WERI-Rb-1 (cell line): ENCODE measurements at regions not wholly inside any gene's neighbourhood (a gene's known extent, or its start where the extent isn't known, plus 50 kb on each side); places are given as distances from the start of the nearest gene placed in this dataset.

Experiments used
- DNase-seq: peaks from one replicate; pipeline ENCODE4 v3.0.0-alpha.2; 2020
- H3K27ac ChIP-seq: fragments of 250-450 bp; sonication (Bioruptor Pico); 2 replicates; pipeline ENCODE4 v1.5.1; 2020; ENCODE audit warnings: mild to moderate bottlenecking, moderate library complexity
- H3K27me3 ChIP-seq: fragments of 250-450 bp; sonication (Bioruptor Pico); 2 replicates; pipeline ENCODE4 v1.5.1; 2021; ENCODE audit warnings: mild to moderate bottlenecking, low read depth, moderate library complexity; ENCODE audit not compliant: insufficient read depth, severe bottlenecking
- H3K36me3 ChIP-seq: fragments of 250-450 bp; sonication (Bioruptor Pico); 2 replicates; pipeline ENCODE4 v1.5.1; 2020; ENCODE audit warnings: mild to moderate bottlenecking, moderate library complexity
- H3K4me3 ChIP-seq: 2 replicates; pipeline ENCODE4 v1.5.1; 2011; ENCODE audit warnings: low read depth, mild to moderate bottlenecking, control low read depth, low read length
- H3K9me3 ChIP-seq: fragments of 250-450 bp; sonication (Bioruptor Pico); 2 replicates; pipeline ENCODE4 v1.5.1; 2021; ENCODE audit warnings: mild to moderate bottlenecking, moderate library complexity; ENCODE audit not compliant: severe bottlenecking
- TF ChIP-seq, protein P1 (sequence below): IDR thresholded peaks from 2 replicates; pipeline ENCODE4 v1.5.1; 2011; ENCODE audit warnings: low read depth, mild to moderate bottlenecking, control low read depth, inconsistent platforms, low read length

DNA sequence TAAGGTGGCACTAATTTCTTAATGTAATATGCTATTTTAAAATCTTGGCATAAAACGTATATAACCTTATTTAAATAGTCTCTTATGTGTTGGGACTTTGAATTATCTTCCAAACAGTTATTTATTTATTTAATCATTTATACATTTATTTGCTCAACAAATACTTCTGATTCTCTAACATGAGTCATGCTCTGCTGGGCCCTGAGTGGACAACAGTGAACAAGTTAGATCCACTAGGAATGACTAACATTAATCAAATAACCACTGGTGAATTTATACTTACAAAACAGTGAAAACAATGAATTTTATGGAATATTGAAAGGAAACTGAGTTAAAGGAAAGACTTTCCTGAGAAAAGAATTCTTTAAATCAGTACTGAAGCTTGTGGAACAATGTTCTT is 1257.2 kb upstream of the CHAC2 start:
- Histone ChIP-seq H3K27me3 (no peaks in the 10 kb centered on the region), H3K36me3 (no peaks in the 10 kb centered on the region), H3K4me3 (no peak overlapping the region), H3K9me3 (no peaks in the 10 kb centered on the region), H3K27ac (no peak overlapping the region)
- no peak for DNase-seq
- TF ChIP-seq, protein P1, sequence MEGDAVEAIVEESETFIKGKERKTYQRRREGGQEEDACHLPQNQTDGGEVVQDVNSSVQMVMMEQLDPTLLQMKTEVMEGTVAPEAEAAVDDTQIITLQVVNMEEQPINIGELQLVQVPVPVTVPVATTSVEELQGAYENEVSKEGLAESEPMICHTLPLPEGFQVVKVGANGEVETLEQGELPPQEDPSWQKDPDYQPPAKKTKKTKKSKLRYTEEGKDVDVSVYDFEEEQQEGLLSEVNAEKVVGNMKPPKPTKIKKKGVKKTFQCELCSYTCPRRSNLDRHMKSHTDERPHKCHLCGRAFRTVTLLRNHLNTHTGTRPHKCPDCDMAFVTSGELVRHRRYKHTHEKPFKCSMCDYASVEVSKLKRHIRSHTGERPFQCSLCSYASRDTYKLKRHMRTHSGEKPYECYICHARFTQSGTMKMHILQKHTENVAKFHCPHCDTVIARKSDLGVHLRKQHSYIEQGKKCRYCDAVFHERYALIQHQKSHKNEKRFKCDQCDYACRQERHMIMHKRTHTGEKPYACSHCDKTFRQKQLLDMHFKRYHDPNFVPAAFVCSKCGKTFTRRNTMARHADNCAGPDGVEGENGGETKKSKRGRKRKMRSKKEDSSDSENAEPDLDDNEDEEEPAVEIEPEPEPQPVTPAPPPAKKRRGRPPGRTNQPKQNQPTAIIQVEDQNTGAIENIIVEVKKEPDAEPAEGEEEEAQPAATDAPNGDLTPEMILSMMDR, result no peak

DNA sequence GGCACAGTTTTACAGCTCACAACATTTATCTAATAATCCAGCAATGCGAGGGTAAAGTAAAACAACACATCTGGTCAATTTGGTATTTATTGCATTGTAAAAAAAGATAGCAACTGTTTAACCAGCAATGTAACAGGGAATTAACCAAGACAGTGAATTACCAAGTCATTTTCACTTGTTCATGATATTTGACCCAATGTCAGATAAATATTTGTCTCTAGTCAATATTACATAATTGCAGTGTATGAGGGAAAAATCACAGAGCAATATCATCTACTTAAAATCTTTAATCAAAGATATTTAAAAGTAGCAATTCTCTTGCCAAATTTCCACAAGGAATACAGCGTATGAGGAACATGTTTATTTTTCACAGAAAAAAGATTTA is 1265.1 kb upstream of the CHAC2 start:
- no peak for DNase-seq
- TF ChIP-seq, protein P1, result no peak
- Histone ChIP-seq H3K36me3 (no peaks in the 10 kb centered on the region), H3K4me3 (no peak overlapping the region), H3K27ac (no peak overlapping the region), H3K9me3 (no peaks in the 10 kb centered on the region), H3K27me3 (no peaks in the 10 kb centered on the region)

DNA sequence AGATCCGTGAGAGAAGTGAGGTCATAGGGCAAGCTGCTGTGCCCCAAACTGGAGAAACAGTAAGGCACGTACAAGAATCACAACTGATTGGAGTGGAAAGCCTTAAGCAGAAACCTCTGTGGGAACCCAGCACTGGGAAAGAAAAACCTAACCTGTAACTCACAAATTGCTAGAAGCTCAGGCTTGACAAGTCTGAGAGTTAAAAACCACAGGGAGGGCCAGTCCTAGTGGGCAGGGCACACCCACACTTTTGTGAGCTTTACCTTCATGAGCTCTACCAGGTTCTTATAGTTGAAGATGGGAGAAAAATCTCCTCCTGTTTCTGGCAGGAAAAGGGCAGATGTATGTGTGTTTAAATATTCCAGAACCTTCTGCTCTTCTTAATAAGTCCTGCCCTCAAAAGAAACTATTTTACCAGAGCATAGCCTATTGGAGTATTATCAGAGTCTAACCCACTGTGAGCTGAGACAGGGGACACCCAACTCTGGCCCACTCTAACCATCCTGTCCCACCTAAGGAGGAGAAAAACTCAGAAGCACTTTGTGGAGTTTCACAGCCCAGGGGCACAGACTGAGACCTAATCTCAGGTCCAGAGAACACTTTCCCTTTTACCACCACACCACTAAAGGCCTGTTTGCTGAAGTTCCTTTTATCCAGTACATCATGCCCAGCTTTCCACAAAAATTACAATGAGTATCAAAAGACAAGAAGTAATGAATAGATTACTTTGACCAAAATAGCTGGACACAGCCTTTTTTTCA is 1265.7 kb upstream of the CHAC2 start:
- no peaks in the 10 kb centered on the region for H3K9me3 ChIP-seq
- H3K27me3 ChIP-seq, result no peaks in the 10 kb centered on the region
- H3K36me3 ChIP-seq, result no peaks in the 10 kb centered on the region
- H3K4me3 ChIP-seq, result no peak overlapping the region
- H3K27ac ChIP-seq, result no peak overlapping the region
- DNase-seq, result no peak
- TF ChIP-seq, protein P1, result no peak

DNA sequence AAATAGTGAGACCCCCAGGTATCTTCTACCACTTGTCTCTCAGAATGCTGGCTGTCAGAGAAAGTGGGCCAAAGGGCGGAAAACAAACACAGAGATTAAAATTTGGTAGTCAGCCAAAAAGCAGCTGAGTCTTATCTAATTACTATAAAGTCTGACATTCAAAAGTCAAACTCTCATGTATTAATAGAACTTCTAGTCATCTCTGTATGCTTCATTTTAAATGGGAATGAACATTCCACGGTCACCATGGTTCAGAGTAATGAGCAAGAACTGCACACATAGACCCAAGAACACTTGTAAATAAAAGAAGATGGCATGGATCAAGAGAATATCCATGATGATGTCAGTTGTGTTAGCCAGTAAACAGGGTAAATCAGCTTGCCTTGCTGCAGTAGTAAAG is 1267.0 kb upstream of the CHAC2 start:
- TF ChIP-seq, protein P1, result no peak
- H3K27ac ChIP-seq, result no peak overlapping the region
- no peaks in the 10 kb centered on the region for H3K27me3 ChIP-seq
- H3K4me3 ChIP-seq, result no peak overlapping the region
- no peaks in the 10 kb centered on the region for H3K36me3 ChIP-seq
- no peaks in the 10 kb centered on the region for H3K9me3 ChIP-seq
- no peak for DNase-seq

DNA sequence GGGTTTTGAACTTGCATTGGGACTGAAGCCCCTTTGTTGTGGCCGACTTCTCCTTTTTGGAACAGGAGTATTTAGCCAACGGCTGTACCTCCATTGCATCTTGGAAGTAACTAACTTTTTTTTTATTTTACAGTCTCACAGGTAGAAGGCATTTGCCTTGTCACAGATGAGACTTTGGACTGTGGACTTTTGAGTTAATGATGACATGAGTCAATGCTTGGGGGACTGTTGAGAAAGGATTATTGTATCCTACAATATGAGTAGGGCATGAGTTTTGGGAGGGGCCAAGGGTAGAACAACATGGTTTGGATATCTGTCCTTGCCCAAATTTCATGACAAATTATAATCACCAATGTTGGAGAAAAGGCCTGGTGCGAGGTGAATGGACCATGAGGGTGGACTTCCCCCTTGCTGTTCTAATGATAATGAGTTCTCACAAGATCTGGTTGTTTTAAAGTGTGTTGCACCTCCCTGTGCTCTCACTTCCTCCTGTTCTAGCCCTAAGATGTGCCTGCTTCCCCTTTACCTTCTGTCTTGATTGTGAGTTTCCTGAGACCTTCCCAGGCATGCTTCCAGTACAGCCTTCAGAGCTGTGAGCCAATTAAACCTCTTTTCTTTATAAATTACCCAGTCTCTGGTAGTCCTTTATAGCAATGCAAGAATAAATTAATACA is 1269.4 kb upstream of the CHAC2 start:
- H3K4me3 ChIP-seq, result no peak overlapping the region
- H3K27me3 ChIP-seq, result no peaks in the 10 kb centered on the region
- H3K9me3 ChIP-seq, result no peaks in the 10 kb centered on the region
- DNase-seq, result no peak
- no peak overlapping the region for H3K27ac ChIP-seq
- no peaks in the 10 kb centered on the region for H3K36me3 ChIP-seq
- TF ChIP-seq, protein P1, result no peak
